ENCODE measurements at regions not wholly inside any gene's neighbourhood (a gene's known extent, or its start where the extent isn't known, plus 50 kb on each side); places are given as distances from the start of the nearest gene placed in this dataset.

- no peak overlapping the region for H3K4me3 ChIP-seq
- H3K9me3 ChIP-seq (ENCODE audit: low read depth) = no peaks in the 10 kb centered on the region
- H3K36me3 ChIP-seq = no peaks in the 10 kb centered on the region
- H3K27me3 ChIP-seq = no peaks in the 10 kb centered on the region
- H3K4me1 ChIP-seq (ENCODE audit: low read depth) = no peaks in the 10 kb centered on the region
- H3K27ac ChIP-seq = no peak overlapping the region
- no peak for DNase-seq (ENCODE audit: low read depth in 1 of 2, low spot score in 1 of 2)
- TF ChIP-seq CTCF (IDR thresholded peaks at IDR 0.05; ENCODE audit: low read depth, low read length) = no peak
Measured at GRCh38 chr10:55734112-55734511, 626.9 kb downstream of the ZWINT start.

GRCh38 chr10:55704950-55705349, 656.1 kb downstream of the ZWINT start:
- Histone ChIP-seq H3K27me3 (no peaks in the 10 kb centered on the region), H3K9me3 (ENCODE audit: low read depth) (no peaks in the 10 kb centered on the region), H3K4me1 (ENCODE audit: low read depth) (no peaks in the 10 kb centered on the region), H3K27ac (no peak overlapping the region), H3K4me3 (no peak overlapping the region), H3K36me3 (no peaks in the 10 kb centered on the region)
- TF ChIP-seq CTCF (IDR thresholded peaks at IDR 0.05; ENCODE audit: low read depth, low read length) = no peak
- no peak for DNase-seq (ENCODE audit: low read depth in 1 of 2, low spot score in 1 of 2)

GRCh38 chr10:55668326-55668922, 692.6 kb downstream of the ZWINT start:
- DNase-seq (ENCODE audit: low read depth in 1 of 2, low spot score in 1 of 2) = peak in 1 of 2 donors; percentile 35
- H3K9me3 ChIP-seq (ENCODE audit: low read depth) = no peaks in the 10 kb centered on the region
- TF ChIP-seq CTCF (IDR thresholded peaks at IDR 0.05; ENCODE audit: low read depth, low read length) = no peak
- H3K4me3 ChIP-seq = no peak overlapping the region
- no peaks in the 10 kb centered on the region for H3K36me3 ChIP-seq
- H3K27me3 ChIP-seq = no peaks in the 10 kb centered on the region
- H3K27ac ChIP-seq = no peak overlapping the region
- H3K4me1 ChIP-seq (ENCODE audit: low read depth) = no peaks in the 10 kb centered on the region

GRCh38 chr10:55653531-55653930, 707.5 kb downstream of the ZWINT start:
- Histone ChIP-seq H3K36me3 (no peaks in the 10 kb centered on the region), H3K27ac (no peak overlapping the region), H3K4me3 (no peak overlapping the region), H3K9me3 (ENCODE audit: low read depth) (no peaks in the 10 kb centered on the region), H3K4me1 (ENCODE audit: low read depth) (no peaks in the 10 kb centered on the region), H3K27me3 (no peaks in the 10 kb centered on the region)
- no peak for TF ChIP-seq CTCF (IDR thresholded peaks at IDR 0.05; ENCODE audit: low read depth, low read length)
- no peak for DNase-seq (ENCODE audit: low read depth in 1 of 2, low spot score in 1 of 2)

- no peak overlapping the region for H3K27ac ChIP-seq
- H3K27me3 ChIP-seq = no peaks in the 10 kb centered on the region
- TF ChIP-seq CTCF (IDR thresholded peaks at IDR 0.05; ENCODE audit: low read depth, low read length) = no peak
- H3K9me3 ChIP-seq (ENCODE audit: low read depth) = no peaks in the 10 kb centered on the region
- H3K4me1 ChIP-seq (ENCODE audit: low read depth) = no peaks in the 10 kb centered on the region
- H3K36me3 ChIP-seq = no peaks in the 10 kb centered on the region
- DNase-seq (ENCODE audit: low read depth in 1 of 2, low spot score in 1 of 2) = no peak
- H3K4me3 ChIP-seq = no peak overlapping the region
Measured at GRCh38 chr10:55641601-55642000, 719.5 kb downstream of the ZWINT start.
